Fibroblast of skin of right biceps (primary cell): ENCODE measurements at regions not wholly inside any gene's neighbourhood (a gene's known extent, or its start where the extent isn't known, plus 50 kb on each side); places are given as distances from the start of the nearest gene placed in this dataset.

Experiments
- DNase-seq: peaks from one replicate; pipeline ENCODE4 v3.0.0-alpha.2; 2013

- no peak for DNase-seq
These were observed 379.5 kb upstream of the SUCLG2 start for GRCh38 chr3:68033867-68034266.

GRCh38 chr3:68032209-68032608 lies 377.8 kb upstream of the SUCLG2 start:
- no peak for DNase-seq

- no peak for DNase-seq
These were observed 370.8 kb upstream of the SUCLG2 start for GRCh38 chr3:68025189-68025588.

- DNase-seq = no peak
These were observed 365.5 kb upstream of the SUCLG2 start for GRCh38 chr3:68019876-68020275.

GRCh38 chr3:68018275-68018674 lies 363.9 kb upstream of the SUCLG2 start:
- DNase-seq = no peak

- DNase-seq = no peak
These were observed 362.7 kb upstream of the SUCLG2 start for GRCh38 chr3:68017069-68017468.

- no peak for DNase-seq
These were observed 355.5 kb upstream of the SUCLG2 start for GRCh38 chr3:68009900-68010299.

GRCh38 chr3:68007621-68008226 lies 353.3 kb upstream of the SUCLG2 start:
- peak; percentile 4 for DNase-seq

- DNase-seq = no peak
These were observed 352.2 kb upstream of the SUCLG2 start for GRCh38 chr3:68006646-68007045.

GRCh38 chr3:68004091-68004490 lies 349.7 kb upstream of the SUCLG2 start:
- DNase-seq = no peak

- no peak for DNase-seq
These were observed 343.9 kb upstream of the SUCLG2 start for GRCh38 chr3:67998281-67998680.

GRCh38 chr3:67995206-67995605 lies 340.8 kb upstream of the SUCLG2 start:
- no peak for DNase-seq

- no peak for DNase-seq
These were observed 332.3 kb upstream of the SUCLG2 start for GRCh38 chr3:67986706-67987105.

GRCh38 chr3:67983166-67983565 lies 328.8 kb upstream of the SUCLG2 start:
- DNase-seq = no peak

- no peak for DNase-seq
These were observed 326.7 kb upstream of the SUCLG2 start for GRCh38 chr3:67981077-67981476.

- no peak for DNase-seq
These were observed 324.9 kb upstream of the SUCLG2 start for GRCh38 chr3:67979342-67979741.

- no peak for DNase-seq
These were observed 323.4 kb upstream of the SUCLG2 start for GRCh38 chr3:67977762-67978161.

GRCh38 chr3:67976663-67977062 lies 322.3 kb upstream of the SUCLG2 start:
- DNase-seq = peak; percentile 67

GRCh38 chr3:67964596-67964995 lies 310.2 kb upstream of the SUCLG2 start:
- no peak for DNase-seq

GRCh38 chr3:67957268-67957667 lies 302.9 kb upstream of the SUCLG2 start:
- DNase-seq = no peak

GRCh38 chr3:67947808-67948508 lies 293.5 kb upstream of the SUCLG2 start:
- DNase-seq = peak; percentile 44

- DNase-seq = peak; percentile 56
These were observed 292.0 kb upstream of the SUCLG2 start for GRCh38 chr3:67946436-67946835.

GRCh38 chr3:67943546-67943945 lies 289.1 kb upstream of the SUCLG2 start:
- DNase-seq = no peak

- no peak for DNase-seq
These were observed 287.1 kb upstream of the SUCLG2 start for GRCh38 chr3:67941433-67942030.
